CD14-positive monocyte (primary cell): ENCODE measurements at regions not wholly inside any gene's neighbourhood (a gene's known extent, or its start where the extent isn't known, plus 50 kb on each side); places are given as distances from the start of the nearest gene placed in this dataset.
"Not testable (repeated sequence)": the region's sequence is repeated elsewhere in the genome, so short reads cannot be mapped to it uniquely, and the experiment has no call there.

ENCODE experiments used
- DNase-seq, 3 donors: peaks; one replicate each; pipeline ENCODE4 v3.0.0-alpha.2; 2011 to 2022
- H2AFZ ChIP-seq: 2 replicates; pipeline ENCODE4 v1.6.0; 2012; ENCODE audit warnings: mild to moderate bottlenecking, low read depth, low read length, inconsistent platforms; ENCODE audit not compliant: insufficient read depth, poor library complexity, severe bottlenecking
- H3K27ac ChIP-seq, 2 donors: 1 replicate in 1 of 2; 2 replicates in 1 of 2; pipeline ENCODE4 v1.5.1; 2012 to 2013; ENCODE audit warnings: low read length in 2 of 2, control low read depth in 1 of 2, inconsistent platforms in 1 of 2, low read depth in 1 of 2, mild to moderate bottlenecking in 1 of 2
- H3K27me3 ChIP-seq, 2 donors: one replicate each; pipeline versions ENCODE4 v1.6.0 to v1.6.1; 2011 to 2013; ENCODE audit warnings: low read length in 2 of 2; ENCODE audit not compliant: control insufficient read depth in 2 of 2, insufficient read depth in 2 of 2
- H3K36me3 ChIP-seq, 2 donors: replicated peaks in 1 of 2; 1 replicate in 1 of 2; 2 replicates in 1 of 2; pipeline versions ENCODE4 v1.5.1 to v1.6.1; 2012 to 2013; ENCODE audit warnings: low read length in 2 of 2, control low read depth in 1 of 2, inconsistent platforms in 1 of 2, mild to moderate bottlenecking in 1 of 2; ENCODE audit not compliant: insufficient read depth in 2 of 2, control insufficient read depth in 1 of 2
- H3K4me1 ChIP-seq, 2 donors: 1 replicate in 1 of 2; 2 replicates in 1 of 2; pipeline versions ENCODE4 v1.5.1 to v1.6.1; 2012 to 2013; ENCODE audit warnings: low read length in 2 of 2, control low read depth in 1 of 2, inconsistent platforms in 1 of 2, mild to moderate bottlenecking in 1 of 2, moderate library complexity in 1 of 2; ENCODE audit not compliant: insufficient read depth in 2 of 2, control insufficient read depth in 1 of 2
- H3K4me2 ChIP-seq: replicated peaks from 2 replicates; pipeline ENCODE3; 2012; ENCODE audit warnings: low read length, moderate library complexity, mild to moderate bottlenecking; ENCODE audit not compliant: poor library complexity, severe bottlenecking; ENCODE audit errors: extremely low read depth
- H3K4me3 ChIP-seq, 3 experiments: fragments of 200-600 bp in 1 of 3; sonication (generic) in 1 of 3; replicated peaks in 1 of 3; 1 replicate in 2 of 3; 2 replicates in 1 of 3; pipeline ENCODE4 v1.5.1; 2011 to 2013; ENCODE audit warnings: low read length in 3 of 3, mild to moderate bottlenecking in 3 of 3, control low read depth in 2 of 3, low read depth in 2 of 3, inconsistent platforms in 1 of 3, moderate library complexity in 1 of 3
- H3K79me2 ChIP-seq: 2 replicates; pipeline ENCODE4 v1.6.0; 2012; ENCODE audit warnings: mild to moderate bottlenecking, control low read depth, inconsistent platforms, low read length, moderate library complexity; ENCODE audit not compliant: insufficient read depth
- H3K9ac ChIP-seq: 2 replicates; pipeline ENCODE4 v1.6.0; 2017; ENCODE audit warnings: low read length, mild to moderate bottlenecking; ENCODE audit not compliant: insufficient read depth, poor library complexity, severe bottlenecking
- H3K9me3 ChIP-seq, 2 donors: replicated peaks in 1 of 2; 1 replicate in 1 of 2; 2 replicates in 1 of 2; pipeline versions ENCODE4 v1.5.1 to v1.6.1; 2012 to 2013; ENCODE audit warnings: low read length in 2 of 2, control low read depth in 1 of 2; ENCODE audit not compliant: control insufficient read depth in 1 of 2, insufficient read depth in 1 of 2
- H4K20me1 ChIP-seq: 2 replicates; pipeline ENCODE4 v1.6.0; 2012; ENCODE audit warnings: mild to moderate bottlenecking, low read length, control low read depth, moderate library complexity; ENCODE audit not compliant: insufficient read depth
- H3K27ac Mint-ChIP-seq, 7 donors: one replicate each; pipeline ENCODE4 v1.8.0; 2020; ENCODE audit warnings: mild to moderate bottlenecking in 7 of 7, mixed read lengths in 7 of 7, moderate library complexity in 6 of 7, inconsistent platforms in 2 of 7
- H3K27me3 Mint-ChIP-seq, 3 donors: one replicate each; pipeline ENCODE4 v1.8.0; 2021 to 2022; ENCODE audit warnings: low read depth in 3 of 3, mild to moderate bottlenecking in 3 of 3, mixed read lengths in 3 of 3, moderate library complexity in 3 of 3, inconsistent platforms in 1 of 3
- H3K36me3 Mint-ChIP-seq, 2 donors: one replicate each; pipeline ENCODE4 v1.8.0; 2020; ENCODE audit warnings: mixed read lengths in 2 of 2, inconsistent platforms in 1 of 2, mild to moderate bottlenecking in 1 of 2
- H3K4me1 Mint-ChIP-seq: one replicate; pipeline ENCODE4 v1.8.0; 2020; ENCODE audit warnings: mild to moderate bottlenecking, mixed read lengths
- H3K4me3 Mint-ChIP-seq, 2 donors: one replicate each; pipeline ENCODE4 v1.8.0; 2020; ENCODE audit warnings: mild to moderate bottlenecking in 2 of 2, mixed read lengths in 2 of 2, moderate library complexity in 1 of 2
- H3K9me3 Mint-ChIP-seq, 7 donors: one replicate each; pipeline ENCODE4 v1.8.0; 2020 to 2022; ENCODE audit warnings: mixed read lengths in 7 of 7, mild to moderate bottlenecking in 6 of 7, moderate library complexity in 6 of 7, inconsistent platforms in 2 of 7
- WGBS: methylation state at CpG from one replicate; pipeline ENCODE4 v1.1.5; 2013; ENCODE audit warnings: missing lambda C conversion rate; ENCODE audit not compliant: insufficient coverage; 5-methylcytosine and 5-hydroxymethylcytosine counted together
- intact Hi-C, 2 donors: fragments of 100-400 bp; cut with micrococcal nuclease; formaldehyde crosslinking; loops; one replicate each; pipeline versions ENCODE4 v1.15.0 to v1.15.1; 2023
- TF ChIP-seq, protein P1 (sequence below): fragments of 200-600 bp; IDR thresholded peaks from one replicate; pipeline ENCODE4 v1.8.0; 2022; ENCODE audit warnings: antibody characterized with exemption, mild to moderate bottlenecking

DNA sequence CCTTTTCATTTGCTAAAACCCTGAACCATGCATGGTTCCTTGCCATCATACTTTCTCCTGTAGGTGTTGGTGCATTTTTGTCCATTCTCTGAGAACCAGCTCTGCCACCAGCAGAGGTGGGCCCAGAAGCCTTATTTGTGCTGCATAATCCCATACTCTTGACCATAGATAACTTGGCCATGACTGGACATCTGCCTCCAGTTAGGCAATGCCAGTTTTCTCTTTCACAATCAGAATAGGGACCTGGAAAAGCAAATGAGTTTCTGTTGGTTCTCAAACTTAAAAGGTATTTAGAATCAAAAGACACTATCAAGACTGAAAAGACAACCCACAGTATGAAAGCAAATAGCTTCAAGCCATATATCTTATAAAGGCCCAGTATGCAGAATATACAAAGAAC lies 167.3 kb downstream of the MAIP1 start:
- no peak overlapping the region for H3K27ac ChIP-seq
- H3K27me3 Mint-ChIP-seq = peaks cover 0 to 1% (median 0%) of the 10 kb centered on the region in 3 donors
- H3K27ac Mint-ChIP-seq = no peak overlapping the region
- H3K36me3 ChIP-seq = no peaks in the 10 kb centered on the region
- H3K27me3 ChIP-seq = no peaks in the 10 kb centered on the region
- intact Hi-C loops = no loop called here
- TF ChIP-seq, protein P1, sequence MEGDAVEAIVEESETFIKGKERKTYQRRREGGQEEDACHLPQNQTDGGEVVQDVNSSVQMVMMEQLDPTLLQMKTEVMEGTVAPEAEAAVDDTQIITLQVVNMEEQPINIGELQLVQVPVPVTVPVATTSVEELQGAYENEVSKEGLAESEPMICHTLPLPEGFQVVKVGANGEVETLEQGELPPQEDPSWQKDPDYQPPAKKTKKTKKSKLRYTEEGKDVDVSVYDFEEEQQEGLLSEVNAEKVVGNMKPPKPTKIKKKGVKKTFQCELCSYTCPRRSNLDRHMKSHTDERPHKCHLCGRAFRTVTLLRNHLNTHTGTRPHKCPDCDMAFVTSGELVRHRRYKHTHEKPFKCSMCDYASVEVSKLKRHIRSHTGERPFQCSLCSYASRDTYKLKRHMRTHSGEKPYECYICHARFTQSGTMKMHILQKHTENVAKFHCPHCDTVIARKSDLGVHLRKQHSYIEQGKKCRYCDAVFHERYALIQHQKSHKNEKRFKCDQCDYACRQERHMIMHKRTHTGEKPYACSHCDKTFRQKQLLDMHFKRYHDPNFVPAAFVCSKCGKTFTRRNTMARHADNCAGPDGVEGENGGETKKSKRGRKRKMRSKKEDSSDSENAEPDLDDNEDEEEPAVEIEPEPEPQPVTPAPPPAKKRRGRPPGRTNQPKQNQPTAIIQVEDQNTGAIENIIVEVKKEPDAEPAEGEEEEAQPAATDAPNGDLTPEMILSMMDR = no peak
- no peak overlapping the region for H3K4me3 ChIP-seq
- no peak overlapping the region for H3K9ac ChIP-seq
- no peak overlapping the region for H3K4me3 Mint-ChIP-seq
- H3K9me3 Mint-ChIP-seq = peaks cover 5 to 20% (median 13%) of the 10 kb centered on the region in 7 donors
- H2AFZ ChIP-seq = no peak overlapping the region
- no peaks in the 10 kb centered on the region for H3K4me1 ChIP-seq
- H3K4me1 Mint-ChIP-seq = peaks cover 8% of the 10 kb centered on the region
- peaks cover 0 to 6% of the 10 kb centered on the region in 2 donors for H3K9me3 ChIP-seq
- no peak for DNase-seq
- H3K4me2 ChIP-seq = no peak overlapping the region
- H3K36me3 Mint-ChIP-seq = no peaks in the 10 kb centered on the region
- H4K20me1 ChIP-seq = no peaks in the 10 kb centered on the region
- no peaks in the 10 kb centered on the region for H3K79me2 ChIP-seq

DNA sequence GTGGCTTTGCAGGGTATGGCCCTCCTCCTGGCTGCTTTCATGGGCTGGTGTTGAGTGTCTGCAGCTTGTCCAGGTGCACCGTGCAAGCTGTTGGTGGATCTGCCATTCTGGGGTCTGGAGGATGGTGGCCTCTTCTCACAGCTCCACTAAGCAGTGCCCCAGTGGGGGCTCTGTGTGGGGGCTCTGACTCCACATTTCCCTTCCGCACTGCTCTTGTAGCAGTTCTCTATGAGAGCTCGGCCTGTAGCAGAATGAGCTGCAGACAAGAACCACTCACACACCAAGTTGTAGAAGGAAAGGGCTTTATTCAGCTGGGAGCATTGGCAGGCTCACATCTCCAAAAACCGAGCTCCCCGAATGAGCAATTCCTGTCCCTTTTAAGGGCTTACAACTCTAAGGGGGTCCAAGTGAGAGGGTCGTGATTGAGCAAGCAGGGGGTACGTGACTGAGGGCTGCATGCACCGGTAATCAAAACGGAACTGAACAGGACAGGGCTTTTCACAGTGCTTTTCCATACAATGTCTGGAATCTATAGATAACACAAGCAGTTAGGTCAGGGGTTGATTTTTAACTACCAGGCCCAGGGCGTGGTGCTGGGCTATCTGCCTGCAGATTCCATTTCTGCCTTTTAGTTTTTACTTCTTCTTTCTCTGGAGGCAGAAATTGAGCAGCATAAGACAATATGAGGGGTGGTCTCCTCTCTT lies 169.4 kb downstream of the MAIP1 start:
- H3K36me3 Mint-ChIP-seq, H3K4me1 ChIP-seq, H3K4me2 ChIP-seq, DNase-seq, intact Hi-C loops, H3K27me3 ChIP-seq, H3K27me3 Mint-ChIP-seq, H3K79me2 ChIP-seq, H3K36me3 ChIP-seq, H3K4me1 Mint-ChIP-seq, H3K4me3 ChIP-seq, H3K27ac ChIP-seq, H2AFZ ChIP-seq, H4K20me1 ChIP-seq, H3K4me3 Mint-ChIP-seq, H3K9ac ChIP-seq, H3K9me3 ChIP-seq: not testable (repeated sequence)
- peaks cover 2 to 17% (median 9%) of the 10 kb centered on the region in 7 donors for H3K9me3 Mint-ChIP-seq
- H3K27ac Mint-ChIP-seq = peak overlapping the region in 1 of 7 donors; percentile 14
- 73% methylated on average over 7 of the region's 10 CpGs for WGBS
